ENCODE measurements at regions not wholly inside any gene's neighbourhood (a gene's known extent, or its start where the extent isn't known, plus 50 kb on each side); places are given as distances from the start of the nearest gene placed in this dataset.

DNA sequence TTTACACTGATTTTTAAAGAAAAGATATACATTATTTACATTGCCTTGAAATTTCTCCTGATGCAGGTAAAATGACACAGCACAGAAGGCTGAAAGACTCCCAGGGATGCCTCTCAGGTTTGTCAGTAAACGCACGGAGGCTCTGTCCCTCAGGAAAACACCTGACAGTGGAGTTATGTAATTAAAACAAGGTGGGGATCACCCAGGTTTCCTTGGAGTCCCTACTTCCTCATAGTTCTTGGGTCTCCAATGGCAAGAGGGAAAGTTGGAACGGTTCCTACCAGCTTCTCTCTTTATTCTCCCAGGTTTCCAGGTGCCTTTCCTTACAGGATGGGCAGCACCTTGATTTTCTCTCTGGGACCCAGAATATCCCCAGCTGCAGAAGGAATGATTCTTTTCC is 654.8 kb downstream of the SLC4A3 start:
- TF ChIP-seq, protein P1, sequence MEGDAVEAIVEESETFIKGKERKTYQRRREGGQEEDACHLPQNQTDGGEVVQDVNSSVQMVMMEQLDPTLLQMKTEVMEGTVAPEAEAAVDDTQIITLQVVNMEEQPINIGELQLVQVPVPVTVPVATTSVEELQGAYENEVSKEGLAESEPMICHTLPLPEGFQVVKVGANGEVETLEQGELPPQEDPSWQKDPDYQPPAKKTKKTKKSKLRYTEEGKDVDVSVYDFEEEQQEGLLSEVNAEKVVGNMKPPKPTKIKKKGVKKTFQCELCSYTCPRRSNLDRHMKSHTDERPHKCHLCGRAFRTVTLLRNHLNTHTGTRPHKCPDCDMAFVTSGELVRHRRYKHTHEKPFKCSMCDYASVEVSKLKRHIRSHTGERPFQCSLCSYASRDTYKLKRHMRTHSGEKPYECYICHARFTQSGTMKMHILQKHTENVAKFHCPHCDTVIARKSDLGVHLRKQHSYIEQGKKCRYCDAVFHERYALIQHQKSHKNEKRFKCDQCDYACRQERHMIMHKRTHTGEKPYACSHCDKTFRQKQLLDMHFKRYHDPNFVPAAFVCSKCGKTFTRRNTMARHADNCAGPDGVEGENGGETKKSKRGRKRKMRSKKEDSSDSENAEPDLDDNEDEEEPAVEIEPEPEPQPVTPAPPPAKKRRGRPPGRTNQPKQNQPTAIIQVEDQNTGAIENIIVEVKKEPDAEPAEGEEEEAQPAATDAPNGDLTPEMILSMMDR (IDR thresholded peaks at IDR 0.05), result no peak
- TF ChIP-seq POLR2A (IDR thresholded peaks at IDR 0.05), result no peak
